Testis (tissue), 2 donors: ENCODE measurements at regions not wholly inside any gene's neighbourhood (a gene's known extent, or its start where the extent isn't known, plus 50 kb on each side); places are given as distances from the start of the nearest gene placed in this dataset.

Source experiments
- DNase-seq: peaks from one replicate; pipeline ENCODE4 v3.0.0-alpha.2; 2019
- H3K27ac ChIP-seq, 2 donors: fragments of 200-600 bp; sonication (generic); one replicate each; pipeline ENCODE4 v1.5.1; 2019
- H3K27me3 ChIP-seq: fragments of 200-600 bp; sonication (generic); one replicate; pipeline ENCODE4 v1.5.1; 2019
- H3K36me3 ChIP-seq: fragments of 200-600 bp; sonication (generic); one replicate; pipeline ENCODE4 v1.5.1; 2017; ENCODE audit warnings: low read depth; ENCODE audit errors: missing control alignments
- H3K4me1 ChIP-seq: fragments of 200-600 bp; sonication (generic); one replicate; pipeline ENCODE4 v1.5.1; 2019
- H3K4me3 ChIP-seq, 2 donors: fragments of 200-600 bp; sonication (generic); one replicate each; pipeline ENCODE4 v1.5.1; 2017 to 2019
- H3K9me3 ChIP-seq: fragments of 200-600 bp; sonication (generic); one replicate; pipeline ENCODE4 v1.5.1; 2017
- CTCF ChIP-seq, 3 experiments: fragments of 450-650 bp in 2 of 3; fragments of 200-600 bp in 1 of 3; sonication (generic) in 1 of 3; IDR thresholded peaks; one replicate each; pipeline ENCODE4 v1.5.1; 2016 to 2019; ENCODE audit warnings: antibody characterized with exemption in 3 of 3, mild to moderate bottlenecking in 2 of 3, moderate library complexity in 1 of 3
- POLR2A ChIP-seq: fragments of 450-650 bp; IDR thresholded peaks from one replicate; pipeline ENCODE4 v1.6.1; 2017; ENCODE audit warnings: antibody characterized with exemption, mild to moderate bottlenecking, moderate library complexity
- WGBS, 2 donors: methylation state at CpG; one replicate each; pipeline ENCODE4 v1.1.5; 2018; 5-methylcytosine and 5-hydroxymethylcytosine counted together
- intact Hi-C: fragments of 100-400 bp; cut with DNase I; formaldehyde crosslinking; loops from one replicate; pipeline ENCODE4 v1.15.1; 2023; ENCODE audit warnings: low total_unique reads

- intact Hi-C loops: no loop called here
- no peak for TF ChIP-seq POLR2A
- no peak for TF ChIP-seq CTCF (IDR thresholded peaks at IDR 0.05)
- H3K4me1 ChIP-seq: no peaks in the 10 kb centered on the region
- no peak overlapping the region for H3K4me3 ChIP-seq
- H3K36me3 ChIP-seq: no peaks in the 10 kb centered on the region
- H3K9me3 ChIP-seq: no peaks in the 10 kb centered on the region
- H3K27ac ChIP-seq: no peak overlapping the region
- WGBS, 2 donors: 90 to 94% methylated on average over 4 of the region's 4 CpGs
- no peaks in the 10 kb centered on the region for H3K27me3 ChIP-seq
- no peak for DNase-seq
Observed at GRCh38 chr17:13442361-13442760, 159.4 kb downstream of the HS3ST3A1 start.

GRCh38 chr17:13441873-13442272 lies 159.9 kb downstream of the HS3ST3A1 start:
- no peak overlapping the region for H3K27ac ChIP-seq
- intact Hi-C loops: no loop called here
- 88 to 93% methylated on average over 1 of the region's 1 CpG for WGBS, 2 donors
- no peaks in the 10 kb centered on the region for H3K27me3 ChIP-seq
- TF ChIP-seq CTCF (IDR thresholded peaks at IDR 0.05) (no peak), POLR2A (no peak)
- DNase-seq: no peak
- no peaks in the 10 kb centered on the region for H3K4me1 ChIP-seq
- no peaks in the 10 kb centered on the region for H3K36me3 ChIP-seq
- H3K9me3 ChIP-seq: no peaks in the 10 kb centered on the region
- no peak overlapping the region for H3K4me3 ChIP-seq

- no peak for DNase-seq
- Histone ChIP-seq H3K27ac (no peak overlapping the region), H3K9me3 (no peaks in the 10 kb centered on the region), H3K4me1 (no peaks in the 10 kb centered on the region), H3K4me3 (no peak overlapping the region), H3K27me3 (no peaks in the 10 kb centered on the region), H3K36me3 (no peaks in the 10 kb centered on the region)
- intact Hi-C loops: no loop called here
- no peak for TF ChIP-seq POLR2A
- no peak for TF ChIP-seq CTCF (IDR thresholded peaks at IDR 0.05)
- WGBS, 2 donors: 65 to 69% methylated on average over 17 of the region's 17 CpGs
Observed at GRCh38 chr17:13437966-13438779, 163.6 kb downstream of the HS3ST3A1 start.

- TF ChIP-seq POLR2A: no peak
- TF ChIP-seq CTCF (IDR thresholded peaks at IDR 0.05): no peak
- DNase-seq: no peak
- Histone ChIP-seq H3K4me1 (no peaks in the 10 kb centered on the region), H3K9me3 (no peaks in the 10 kb centered on the region), H3K27ac (no peak overlapping the region), H3K4me3 (no peak overlapping the region), H3K36me3 (no peaks in the 10 kb centered on the region), H3K27me3 (no peaks in the 10 kb centered on the region)
- intact Hi-C loops: no loop called here
- WGBS, 2 donors: 68 to 71% methylated on average over 3 of the region's 3 CpGs
Observed at GRCh38 chr17:13435230-13435629, 166.5 kb downstream of the HS3ST3A1 start.

GRCh38 chr17:13429201-13429600 lies 172.5 kb downstream of the HS3ST3A1 start:
- no peaks in the 10 kb centered on the region for H3K4me1 ChIP-seq
- no peak overlapping the region for H3K4me3 ChIP-seq
- H3K27me3 ChIP-seq: no peaks in the 10 kb centered on the region
- no peak overlapping the region for H3K27ac ChIP-seq
- H3K36me3 ChIP-seq: no peaks in the 10 kb centered on the region
- TF ChIP-seq CTCF (IDR thresholded peaks at IDR 0.05): no peak
- TF ChIP-seq POLR2A: no peak
- 80 to 84% methylated on average over 5 of the region's 5 CpGs for WGBS, 2 donors
- no peaks in the 10 kb centered on the region for H3K9me3 ChIP-seq
- no peak for DNase-seq
- intact Hi-C loops: no loop called here
